CD14-positive monocyte (primary cell): ENCODE measurements at regions not wholly inside any gene's neighbourhood (a gene's known extent, or its start where the extent isn't known, plus 50 kb on each side); places are given as distances from the start of the nearest gene placed in this dataset.

Experiments
- DNase-seq, 3 donors: peaks; one replicate each; pipeline ENCODE4 v3.0.0-alpha.2; 2011 to 2022
- H2AFZ ChIP-seq: 2 replicates; pipeline ENCODE4 v1.6.0; 2012; ENCODE audit warnings: mild to moderate bottlenecking, low read depth, low read length, inconsistent platforms; ENCODE audit not compliant: insufficient read depth, poor library complexity, severe bottlenecking
- H3K27ac ChIP-seq, 2 donors: 1 replicate in 1 of 2; 2 replicates in 1 of 2; pipeline ENCODE4 v1.5.1; 2012 to 2013; ENCODE audit warnings: low read length in 2 of 2, control low read depth in 1 of 2, inconsistent platforms in 1 of 2, low read depth in 1 of 2, mild to moderate bottlenecking in 1 of 2
- H3K27me3 ChIP-seq, 2 donors: one replicate each; pipeline versions ENCODE4 v1.6.0 to v1.6.1; 2011 to 2013; ENCODE audit warnings: low read length in 2 of 2; ENCODE audit not compliant: control insufficient read depth in 2 of 2, insufficient read depth in 2 of 2
- H3K36me3 ChIP-seq, 2 donors: replicated peaks in 1 of 2; 1 replicate in 1 of 2; 2 replicates in 1 of 2; pipeline versions ENCODE4 v1.5.1 to v1.6.1; 2012 to 2013; ENCODE audit warnings: low read length in 2 of 2, control low read depth in 1 of 2, inconsistent platforms in 1 of 2, mild to moderate bottlenecking in 1 of 2; ENCODE audit not compliant: insufficient read depth in 2 of 2, control insufficient read depth in 1 of 2
- H3K4me1 ChIP-seq, 2 donors: 1 replicate in 1 of 2; 2 replicates in 1 of 2; pipeline versions ENCODE4 v1.5.1 to v1.6.1; 2012 to 2013; ENCODE audit warnings: low read length in 2 of 2, control low read depth in 1 of 2, inconsistent platforms in 1 of 2, mild to moderate bottlenecking in 1 of 2, moderate library complexity in 1 of 2; ENCODE audit not compliant: insufficient read depth in 2 of 2, control insufficient read depth in 1 of 2
- H3K4me2 ChIP-seq: replicated peaks from 2 replicates; pipeline ENCODE3; 2012; ENCODE audit warnings: low read length, moderate library complexity, mild to moderate bottlenecking; ENCODE audit not compliant: poor library complexity, severe bottlenecking; ENCODE audit errors: extremely low read depth
- H3K4me3 ChIP-seq, 3 experiments: fragments of 200-600 bp in 1 of 3; sonication (generic) in 1 of 3; replicated peaks in 1 of 3; 1 replicate in 2 of 3; 2 replicates in 1 of 3; pipeline ENCODE4 v1.5.1; 2011 to 2013; ENCODE audit warnings: low read length in 3 of 3, mild to moderate bottlenecking in 3 of 3, control low read depth in 2 of 3, low read depth in 2 of 3, inconsistent platforms in 1 of 3, moderate library complexity in 1 of 3
- H3K79me2 ChIP-seq: 2 replicates; pipeline ENCODE4 v1.6.0; 2012; ENCODE audit warnings: mild to moderate bottlenecking, control low read depth, inconsistent platforms, low read length, moderate library complexity; ENCODE audit not compliant: insufficient read depth
- H3K9ac ChIP-seq: 2 replicates; pipeline ENCODE4 v1.6.0; 2017; ENCODE audit warnings: low read length, mild to moderate bottlenecking; ENCODE audit not compliant: insufficient read depth, poor library complexity, severe bottlenecking
- H3K9me3 ChIP-seq, 2 donors: replicated peaks in 1 of 2; 1 replicate in 1 of 2; 2 replicates in 1 of 2; pipeline versions ENCODE4 v1.5.1 to v1.6.1; 2012 to 2013; ENCODE audit warnings: low read length in 2 of 2, control low read depth in 1 of 2; ENCODE audit not compliant: control insufficient read depth in 1 of 2, insufficient read depth in 1 of 2
- H4K20me1 ChIP-seq: 2 replicates; pipeline ENCODE4 v1.6.0; 2012; ENCODE audit warnings: mild to moderate bottlenecking, low read length, control low read depth, moderate library complexity; ENCODE audit not compliant: insufficient read depth
- H3K27ac Mint-ChIP-seq, 7 donors: one replicate each; pipeline ENCODE4 v1.8.0; 2020; ENCODE audit warnings: mild to moderate bottlenecking in 7 of 7, mixed read lengths in 7 of 7, moderate library complexity in 6 of 7, inconsistent platforms in 2 of 7
- H3K27me3 Mint-ChIP-seq, 3 donors: one replicate each; pipeline ENCODE4 v1.8.0; 2021 to 2022; ENCODE audit warnings: low read depth in 3 of 3, mild to moderate bottlenecking in 3 of 3, mixed read lengths in 3 of 3, moderate library complexity in 3 of 3, inconsistent platforms in 1 of 3
- H3K36me3 Mint-ChIP-seq, 2 donors: one replicate each; pipeline ENCODE4 v1.8.0; 2020; ENCODE audit warnings: mixed read lengths in 2 of 2, inconsistent platforms in 1 of 2, mild to moderate bottlenecking in 1 of 2
- H3K4me1 Mint-ChIP-seq: one replicate; pipeline ENCODE4 v1.8.0; 2020; ENCODE audit warnings: mild to moderate bottlenecking, mixed read lengths
- H3K4me3 Mint-ChIP-seq, 2 donors: one replicate each; pipeline ENCODE4 v1.8.0; 2020; ENCODE audit warnings: mild to moderate bottlenecking in 2 of 2, mixed read lengths in 2 of 2, moderate library complexity in 1 of 2
- H3K9me3 Mint-ChIP-seq, 7 donors: one replicate each; pipeline ENCODE4 v1.8.0; 2020 to 2022; ENCODE audit warnings: mixed read lengths in 7 of 7, mild to moderate bottlenecking in 6 of 7, moderate library complexity in 6 of 7, inconsistent platforms in 2 of 7
- WGBS: methylation state at CpG from one replicate; pipeline ENCODE4 v1.1.5; 2013; ENCODE audit warnings: missing lambda C conversion rate; ENCODE audit not compliant: insufficient coverage; 5-methylcytosine and 5-hydroxymethylcytosine counted together
- intact Hi-C, 2 donors: fragments of 100-400 bp; cut with micrococcal nuclease; formaldehyde crosslinking; loops; one replicate each; pipeline versions ENCODE4 v1.15.0 to v1.15.1; 2023
- TF ChIP-seq, protein P1 (sequence below): fragments of 200-600 bp; IDR thresholded peaks from one replicate; pipeline ENCODE4 v1.8.0; 2022; ENCODE audit warnings: antibody characterized with exemption, mild to moderate bottlenecking

DNA sequence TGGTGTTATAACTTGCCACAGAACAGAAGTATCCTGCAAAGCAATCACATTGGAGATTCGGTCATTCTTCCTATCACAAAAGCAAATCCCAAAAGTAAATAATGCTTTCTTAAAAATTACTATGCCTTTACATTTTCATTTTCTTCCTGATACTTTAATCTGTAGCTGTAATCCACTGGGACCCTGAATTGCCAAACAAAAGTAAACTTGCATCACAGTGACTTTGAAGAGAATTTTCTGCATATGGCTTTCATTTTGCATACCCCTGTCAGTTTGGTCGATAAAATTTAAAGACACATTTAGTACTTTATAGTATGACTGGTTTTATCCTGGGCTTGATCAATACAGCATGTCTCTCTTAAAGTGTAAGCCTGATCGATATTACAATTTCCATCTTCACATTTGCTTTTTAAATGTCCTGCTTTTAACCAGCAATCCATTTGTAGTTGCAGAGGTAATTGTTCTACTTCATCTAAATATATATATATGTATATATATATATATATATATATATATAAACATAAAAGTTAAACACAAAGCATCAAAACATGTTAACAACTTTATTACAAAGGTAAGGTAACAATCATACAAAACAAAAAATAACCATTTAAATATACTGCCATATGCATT lies 53.7 kb upstream of the PLEKHA5 start:
- intact Hi-C loops = no loop called here
- Histone ChIP-seq H3K27ac (no peak overlapping the region), H3K79me2 (no peaks in the 10 kb centered on the region), H3K9me3 (peaks cover 0 to 3% of the 10 kb centered on the region in 2 donors), H3K4me3 (no peak overlapping the region), H3K4me1 (no peaks in the 10 kb centered on the region), H3K4me2 (no peak overlapping the region), H3K27me3 (no peaks in the 10 kb centered on the region), H3K9ac (no peak overlapping the region), H2AFZ (no peak overlapping the region), H3K36me3 (no peaks in the 10 kb centered on the region), H4K20me1 (no peaks in the 10 kb centered on the region)
- Mint-ChIP-seq H3K36me3 (no peaks in the 10 kb centered on the region), H3K9me3 (peaks cover 0 to 8% (median 2%) of the 10 kb centered on the region in 7 donors), H3K27ac (no peak overlapping the region), H3K4me1 (no peaks in the 10 kb centered on the region), H3K27me3 (peaks cover 0 to 1% (median 0%) of the 10 kb centered on the region in 3 donors), H3K4me3 (no peak overlapping the region)
- 86% methylated on average over 1 of the region's 3 CpGs for WGBS
- DNase-seq = no peak
- TF ChIP-seq, protein P1, sequence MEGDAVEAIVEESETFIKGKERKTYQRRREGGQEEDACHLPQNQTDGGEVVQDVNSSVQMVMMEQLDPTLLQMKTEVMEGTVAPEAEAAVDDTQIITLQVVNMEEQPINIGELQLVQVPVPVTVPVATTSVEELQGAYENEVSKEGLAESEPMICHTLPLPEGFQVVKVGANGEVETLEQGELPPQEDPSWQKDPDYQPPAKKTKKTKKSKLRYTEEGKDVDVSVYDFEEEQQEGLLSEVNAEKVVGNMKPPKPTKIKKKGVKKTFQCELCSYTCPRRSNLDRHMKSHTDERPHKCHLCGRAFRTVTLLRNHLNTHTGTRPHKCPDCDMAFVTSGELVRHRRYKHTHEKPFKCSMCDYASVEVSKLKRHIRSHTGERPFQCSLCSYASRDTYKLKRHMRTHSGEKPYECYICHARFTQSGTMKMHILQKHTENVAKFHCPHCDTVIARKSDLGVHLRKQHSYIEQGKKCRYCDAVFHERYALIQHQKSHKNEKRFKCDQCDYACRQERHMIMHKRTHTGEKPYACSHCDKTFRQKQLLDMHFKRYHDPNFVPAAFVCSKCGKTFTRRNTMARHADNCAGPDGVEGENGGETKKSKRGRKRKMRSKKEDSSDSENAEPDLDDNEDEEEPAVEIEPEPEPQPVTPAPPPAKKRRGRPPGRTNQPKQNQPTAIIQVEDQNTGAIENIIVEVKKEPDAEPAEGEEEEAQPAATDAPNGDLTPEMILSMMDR = no peak
